GM19438 (cell line): ENCODE measurements at regions not wholly inside any gene's neighbourhood (a gene's known extent, or its start where the extent isn't known, plus 50 kb on each side); places are given as distances from the start of the nearest gene placed in this dataset.
"Not testable (repeated sequence)": the region's sequence is repeated elsewhere in the genome, so short reads cannot be mapped to it uniquely, and the experiment has no call there.

Source experiments
- ATAC-seq: cut with Tn5 transposase; IDR thresholded peaks from one replicate; pipeline ENCODE4 v1.9.1; 2021; ENCODE audit warnings: low read depth; ENCODE audit not compliant: unreplicated experiment

DNA sequence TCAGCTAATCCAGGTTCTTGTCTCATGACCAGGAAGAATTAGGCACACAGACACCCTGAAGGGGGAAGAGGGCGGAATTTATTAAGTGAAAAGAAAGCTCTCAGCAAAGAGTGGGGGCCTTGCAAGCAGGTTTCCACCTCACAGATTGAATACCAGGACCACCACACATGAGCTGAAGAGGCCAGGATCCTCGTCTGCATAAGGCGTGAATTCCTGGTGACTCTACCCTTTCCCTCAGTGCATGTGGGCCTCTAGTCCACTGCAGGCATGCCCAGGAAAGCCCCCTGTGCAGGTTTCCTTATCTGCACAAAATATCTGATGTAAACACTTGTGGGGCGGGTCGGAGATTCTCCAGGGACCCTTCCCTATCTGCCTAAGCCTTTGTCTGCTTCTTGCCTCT is 782.1 kb upstream of the LRRN3 start:
- ATAC-seq = no peak

DNA sequence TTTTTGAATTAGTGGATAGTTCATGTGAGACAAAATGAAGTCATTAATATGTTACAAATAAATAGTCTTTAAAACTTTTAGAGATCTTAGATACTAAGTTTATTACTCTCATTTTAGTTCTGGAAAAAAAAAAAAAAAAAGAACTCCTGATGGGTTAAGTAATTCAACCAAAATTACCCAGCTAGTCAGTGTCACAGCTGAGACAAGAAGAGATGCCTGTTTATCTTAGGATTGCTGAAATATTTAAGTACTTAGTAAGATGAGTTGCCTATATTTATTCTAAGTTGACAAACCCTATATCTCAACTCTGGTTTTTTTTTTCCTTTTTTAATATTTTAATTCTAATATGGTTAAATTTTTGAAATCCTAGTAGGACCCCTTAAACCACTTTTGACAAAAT is 781.0 kb upstream of the LRRN3 start:
- no peak for ATAC-seq

DNA sequence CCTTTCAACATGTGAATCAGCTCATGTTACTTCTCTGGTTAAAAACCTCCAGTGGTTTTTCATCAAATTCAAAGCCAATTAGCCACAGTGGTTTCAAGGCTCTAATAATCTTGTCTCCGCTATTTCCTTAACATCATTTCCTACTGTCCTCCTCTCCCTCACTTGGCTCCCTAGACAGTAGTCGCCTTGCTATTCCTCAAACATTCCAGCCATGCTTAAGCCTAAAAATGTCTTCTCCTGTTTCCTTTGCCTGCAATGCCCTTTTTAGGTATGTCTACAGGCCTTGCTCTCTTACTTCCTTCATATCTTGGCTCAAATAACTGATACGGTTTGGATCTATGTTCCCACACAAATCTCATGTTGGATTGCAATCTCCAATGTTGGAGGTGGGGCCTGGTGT is 779.4 kb upstream of the LRRN3 start:
- no peak for ATAC-seq

DNA sequence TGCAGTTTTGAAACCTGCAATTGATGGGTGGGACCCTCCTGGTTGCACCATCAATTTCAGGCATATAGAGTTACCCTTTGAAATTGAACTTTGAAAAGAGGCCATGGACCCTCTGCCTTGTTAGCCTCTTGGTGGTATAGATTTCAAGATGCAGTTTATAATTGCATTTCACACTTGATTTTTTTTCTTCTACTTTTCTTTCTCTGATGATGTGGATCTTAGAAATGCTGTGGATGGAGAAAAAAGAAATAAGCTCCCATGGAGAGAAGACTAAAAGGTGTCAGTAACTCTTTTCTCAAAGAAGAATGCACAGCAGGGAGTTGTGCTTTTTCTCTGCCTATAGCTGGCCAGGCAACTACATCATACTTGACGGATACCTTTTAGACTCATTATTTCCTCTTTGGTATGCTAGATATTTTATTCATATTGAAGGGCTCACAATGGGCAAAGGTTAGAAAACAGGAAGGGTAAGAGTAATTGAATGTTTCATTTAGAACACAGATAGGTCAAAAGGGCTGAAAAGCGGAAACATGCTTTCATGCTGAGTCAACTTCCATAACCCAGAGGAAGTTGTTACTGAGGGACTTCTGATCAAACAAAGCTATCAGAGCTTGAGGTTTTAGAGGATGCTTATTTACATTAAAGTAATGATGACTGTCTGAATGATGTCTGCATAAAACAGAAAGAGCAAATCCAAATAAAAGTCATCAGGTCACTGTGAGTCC is 773.2 kb upstream of the LRRN3 start:
- no peak for ATAC-seq

DNA sequence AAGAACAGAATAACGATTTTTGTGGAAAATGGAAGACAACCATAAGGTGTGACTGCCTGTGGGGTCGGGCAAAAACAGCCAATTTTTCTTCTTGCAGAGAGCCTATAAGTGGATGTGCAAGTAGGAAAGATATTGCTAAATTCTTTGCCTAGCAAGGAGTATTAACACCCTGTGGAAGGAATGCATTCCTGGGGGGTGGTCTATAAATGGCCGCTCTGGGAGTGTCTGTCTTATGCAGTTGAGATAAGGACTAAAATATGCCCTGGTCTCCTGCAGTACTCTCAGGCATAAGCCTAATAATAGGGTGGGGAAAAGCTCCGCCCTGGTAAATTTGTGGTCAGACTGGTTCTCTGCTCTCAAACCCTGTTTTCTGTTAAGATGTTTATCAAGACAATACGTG is 770.6 kb upstream of the LRRN3 start:
- ATAC-seq = not testable (repeated sequence)

DNA sequence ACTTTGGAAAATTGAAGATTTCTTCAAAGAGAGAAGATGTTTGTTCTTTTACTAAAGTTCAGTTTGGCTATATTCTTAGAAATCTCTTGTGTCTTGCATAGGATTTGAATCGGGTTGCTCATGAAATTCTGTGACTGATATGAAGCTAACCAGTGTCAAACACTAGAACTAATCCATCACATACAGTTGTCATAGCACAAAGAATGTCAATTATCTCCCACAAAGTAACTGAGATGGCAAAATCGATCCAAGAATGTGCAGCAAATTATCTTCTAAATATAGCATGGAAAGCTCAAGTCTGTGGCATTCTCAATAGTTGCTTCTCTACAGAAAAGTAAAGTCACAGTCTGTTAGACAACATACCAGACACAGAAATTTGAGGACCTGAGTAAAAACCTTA is 768.1 kb upstream of the LRRN3 start:
- no peak for ATAC-seq

DNA sequence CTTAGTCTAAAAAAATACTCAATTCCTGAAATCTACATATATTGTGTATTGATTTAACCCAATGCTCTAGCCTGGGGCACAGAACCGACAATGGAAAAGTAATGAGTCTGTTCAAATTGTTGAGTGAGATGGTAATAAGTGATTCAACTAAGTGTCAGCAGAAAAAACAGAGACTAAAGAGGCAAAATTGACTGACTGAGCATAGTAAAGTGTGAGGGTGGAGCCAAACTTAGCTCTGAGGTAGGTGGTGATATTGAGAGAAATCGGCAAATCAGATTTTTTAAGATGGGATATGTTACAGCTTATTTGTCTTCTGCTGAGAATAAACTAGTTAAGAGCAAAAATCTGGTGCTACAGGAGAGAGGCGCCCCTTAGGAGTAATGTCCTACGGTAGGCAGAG is 764.0 kb upstream of the LRRN3 start:
- no peak for ATAC-seq

DNA sequence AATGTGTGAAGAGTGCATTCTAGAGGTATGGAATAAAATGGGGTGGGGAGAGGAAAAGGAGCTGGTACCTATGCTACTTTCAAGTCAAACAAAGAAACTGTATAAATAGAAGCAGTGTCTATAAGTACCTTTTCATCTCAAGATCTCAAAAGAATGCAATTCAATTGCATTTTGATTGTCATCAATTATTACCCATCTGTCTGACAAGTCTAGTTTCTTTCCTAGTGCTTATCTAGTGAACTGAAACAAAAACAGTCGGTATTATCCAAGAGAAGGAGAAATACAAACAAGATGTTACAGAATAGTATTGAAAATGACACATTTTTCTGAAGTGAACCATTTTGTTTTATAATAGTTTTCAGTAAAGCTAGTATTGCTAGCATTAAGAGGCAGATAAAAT is 754.5 kb upstream of the LRRN3 start:
- ATAC-seq = no peak

DNA sequence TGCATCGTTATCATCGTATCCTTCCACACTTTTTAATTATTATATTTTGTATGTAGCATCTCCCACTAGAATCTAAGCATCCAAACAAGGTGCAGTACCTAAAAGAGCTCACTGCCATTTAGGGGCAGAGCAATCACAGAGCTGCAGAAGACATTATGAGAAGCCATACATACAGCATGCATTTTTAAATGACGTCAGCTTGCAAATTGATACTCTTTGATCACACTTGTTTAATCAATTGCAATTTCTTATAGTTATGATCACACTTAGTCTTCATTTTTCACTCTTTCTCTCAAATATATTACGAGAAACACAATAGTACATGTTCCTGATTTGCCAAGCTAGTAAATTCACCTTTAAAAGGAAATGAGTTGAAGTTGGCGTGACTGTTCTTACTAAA is 753.3 kb upstream of the LRRN3 start:
- ATAC-seq = no peak

DNA sequence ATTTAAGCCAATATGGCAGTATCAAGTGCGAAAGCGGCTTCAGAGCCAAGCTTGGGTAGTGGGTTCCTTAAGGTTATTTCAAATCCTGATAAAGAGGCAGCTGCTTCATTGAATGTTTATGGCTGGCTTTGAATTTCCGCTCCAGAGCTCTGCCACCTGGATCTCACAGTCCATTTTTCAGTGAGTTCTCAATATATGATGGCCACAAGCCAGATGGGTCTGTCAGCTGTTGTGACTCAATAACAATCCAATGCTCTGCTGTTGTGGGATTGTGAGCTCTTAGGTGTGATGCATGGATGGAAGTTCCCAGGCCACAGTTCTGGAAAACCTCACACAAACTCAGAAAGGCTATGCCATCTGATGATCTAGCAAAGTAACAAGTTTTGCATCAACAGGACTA is 743.8 kb upstream of the LRRN3 start:
- ATAC-seq = no peak

DNA sequence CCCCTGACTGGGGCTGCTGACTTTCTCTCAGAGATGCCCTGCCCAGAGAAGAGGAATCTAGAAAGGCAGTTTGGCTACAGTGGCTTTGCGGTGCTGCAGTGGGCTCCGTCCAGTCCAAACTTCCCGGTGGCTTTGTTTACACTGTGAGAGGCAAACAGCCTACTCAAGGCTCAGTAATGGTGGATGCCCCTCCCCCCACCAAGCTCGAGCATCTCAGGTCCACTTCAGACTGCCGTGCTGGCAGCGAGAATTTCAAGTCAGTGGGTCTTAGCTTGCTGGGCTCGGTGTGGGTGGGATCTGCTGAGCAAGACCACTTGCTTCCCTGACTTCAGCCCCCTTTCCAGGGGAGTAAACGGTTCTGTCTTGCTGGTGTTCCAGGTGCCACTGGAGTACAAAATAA is 734.5 kb upstream of the LRRN3 start:
- no peak for ATAC-seq

DNA sequence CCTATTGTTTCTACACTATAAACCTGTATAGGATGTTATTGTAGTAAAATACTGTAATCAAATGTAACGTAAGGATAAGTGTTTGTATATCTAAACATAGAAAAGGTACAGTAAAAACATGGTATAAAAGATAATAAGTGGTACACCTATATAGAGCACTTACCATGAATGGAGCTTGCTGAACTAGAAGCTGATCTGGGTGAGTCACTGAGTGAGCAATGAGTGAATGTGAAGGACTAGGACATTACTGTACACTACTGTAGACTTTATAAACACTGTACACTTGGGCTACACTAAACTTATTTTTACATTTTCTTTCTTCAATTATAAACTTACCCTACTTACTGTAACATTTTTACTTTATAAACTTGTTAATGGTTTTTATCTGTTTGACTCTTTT is 732.9 kb upstream of the LRRN3 start:
- ATAC-seq = no peak

DNA sequence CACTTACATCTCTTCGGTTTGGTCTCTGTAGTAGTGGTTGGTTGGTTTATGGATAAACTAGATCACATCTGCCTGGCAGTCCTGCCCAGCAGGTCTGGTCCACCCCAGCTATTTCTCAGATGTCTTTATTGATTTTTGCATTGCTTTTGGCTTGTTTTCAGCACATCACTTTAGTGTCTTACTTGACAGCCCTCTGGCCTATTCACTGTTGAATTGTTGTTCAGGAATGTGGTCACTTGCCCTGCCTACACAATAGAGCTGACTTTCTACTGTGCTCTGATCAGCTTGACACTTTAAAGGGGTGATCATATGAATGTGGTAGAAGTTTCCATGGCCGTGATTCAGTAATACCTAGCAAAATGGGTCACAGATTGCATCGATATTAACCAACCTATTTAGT is 719.2 kb upstream of the LRRN3 start:
- ATAC-seq = no peak

DNA sequence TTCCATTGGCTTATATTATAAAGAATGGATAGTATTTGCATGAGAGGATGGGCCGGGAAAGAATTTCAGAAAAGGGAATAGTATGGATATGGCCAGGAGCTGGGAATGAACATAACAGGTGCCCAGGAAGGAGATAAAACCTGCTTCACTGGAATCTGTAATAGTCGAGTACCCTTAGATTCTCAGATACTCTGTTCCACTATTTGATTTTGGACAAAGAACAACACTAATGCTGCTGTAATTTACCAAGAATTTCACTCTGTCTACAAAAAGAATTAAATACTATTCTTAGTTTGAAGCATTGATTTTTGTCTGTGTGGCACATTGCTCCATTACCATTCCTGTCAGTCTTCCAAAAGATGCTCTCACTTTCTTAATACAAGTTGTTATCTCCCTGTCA is 718.2 kb upstream of the LRRN3 start:
- no peak for ATAC-seq

DNA sequence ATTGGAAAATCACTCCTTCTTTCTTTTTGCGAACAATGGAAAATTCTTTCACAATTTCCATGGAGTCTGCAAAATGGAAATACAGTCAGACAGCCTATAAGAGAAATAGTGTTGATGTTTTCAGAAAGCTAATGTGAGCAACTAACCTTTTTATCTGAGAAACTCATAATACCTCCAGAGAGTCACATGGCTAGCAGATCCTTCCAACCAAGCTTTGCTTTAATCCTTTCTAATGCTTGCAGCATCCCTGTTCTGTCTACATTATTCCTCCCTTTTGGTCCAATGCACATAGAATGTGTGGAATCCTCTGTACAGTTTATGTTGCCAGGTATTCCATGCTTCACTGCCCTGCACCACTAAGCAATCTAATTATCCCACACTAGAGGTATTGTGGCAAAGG is 717.5 kb upstream of the LRRN3 start:
- ATAC-seq = no peak

DNA sequence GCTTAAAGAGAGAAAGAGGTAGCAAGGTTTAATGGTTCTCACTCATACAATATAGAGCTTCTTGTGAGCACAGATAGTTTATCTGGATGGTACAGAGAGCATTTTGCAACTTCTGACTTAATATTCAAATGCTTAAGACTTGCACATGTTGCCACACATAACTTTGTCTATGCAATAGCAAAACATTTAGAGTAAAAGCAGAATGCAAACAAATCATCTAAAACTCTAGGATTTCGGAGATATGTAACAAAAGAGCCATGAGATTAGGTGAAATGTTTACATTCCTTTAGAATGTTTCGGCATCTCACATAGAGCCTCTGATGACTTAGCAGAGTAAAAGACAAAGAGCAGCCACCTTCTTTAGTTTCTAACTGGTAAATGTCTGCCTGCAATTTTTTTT is 717.1 kb upstream of the LRRN3 start:
- no peak for ATAC-seq

DNA sequence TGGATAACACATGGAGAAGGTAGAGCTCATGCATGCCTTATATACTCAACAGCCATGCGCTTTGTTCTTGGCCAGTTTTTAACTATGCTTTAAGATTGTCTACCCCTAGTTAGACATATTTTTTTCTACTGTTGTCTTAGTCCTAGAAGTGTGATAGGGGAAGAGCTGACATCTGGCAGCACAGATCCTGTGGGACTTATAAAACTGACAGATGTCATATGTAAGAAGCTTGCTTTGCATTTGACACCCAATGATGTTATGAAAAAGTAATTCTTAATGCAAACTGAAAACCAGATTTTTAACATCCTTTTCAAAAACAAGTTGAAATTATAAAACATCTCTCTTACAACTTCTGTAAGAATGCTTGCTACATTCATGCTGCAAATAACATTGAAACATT is 715.9 kb upstream of the LRRN3 start:
- no peak for ATAC-seq

DNA sequence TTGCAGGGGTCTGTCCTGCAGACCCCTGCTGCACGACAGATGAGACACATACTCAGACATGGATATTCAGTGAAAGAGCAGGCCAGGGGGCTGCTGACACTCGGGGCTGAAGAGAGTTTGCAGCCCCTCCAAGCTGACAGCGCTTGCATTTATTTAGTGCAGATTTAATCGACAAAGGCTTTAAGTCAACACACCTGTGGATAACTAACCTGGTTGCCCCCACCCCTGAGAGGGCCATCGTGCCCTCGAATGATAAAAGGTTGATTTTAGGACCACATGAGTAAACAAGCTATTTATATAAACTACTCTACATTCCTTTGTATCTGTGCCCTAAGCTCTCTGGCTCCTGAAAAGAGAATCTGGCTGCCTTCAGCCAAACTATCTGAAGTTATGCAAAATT is 708.2 kb upstream of the LRRN3 start:
- no peak for ATAC-seq

DNA sequence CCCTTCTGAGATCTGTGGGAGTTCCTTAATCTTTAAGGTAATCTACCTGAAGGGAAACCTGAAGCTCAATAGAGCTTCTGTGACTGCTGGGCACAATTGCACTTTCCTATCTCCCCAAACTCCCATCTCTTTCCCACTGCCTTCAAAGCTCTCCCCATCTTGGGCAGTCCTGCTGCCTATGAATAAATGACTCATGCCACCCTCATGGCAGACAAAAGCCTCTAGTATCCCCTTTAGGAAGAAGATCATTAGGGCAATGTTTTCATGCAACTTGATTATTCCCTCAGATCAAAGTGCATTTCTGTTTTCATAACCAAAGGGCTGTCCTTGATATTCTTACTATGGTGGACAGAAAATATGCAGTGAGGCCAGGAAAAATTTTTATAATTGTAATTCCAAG is 704.9 kb upstream of the LRRN3 start:
- ATAC-seq = no peak

DNA sequence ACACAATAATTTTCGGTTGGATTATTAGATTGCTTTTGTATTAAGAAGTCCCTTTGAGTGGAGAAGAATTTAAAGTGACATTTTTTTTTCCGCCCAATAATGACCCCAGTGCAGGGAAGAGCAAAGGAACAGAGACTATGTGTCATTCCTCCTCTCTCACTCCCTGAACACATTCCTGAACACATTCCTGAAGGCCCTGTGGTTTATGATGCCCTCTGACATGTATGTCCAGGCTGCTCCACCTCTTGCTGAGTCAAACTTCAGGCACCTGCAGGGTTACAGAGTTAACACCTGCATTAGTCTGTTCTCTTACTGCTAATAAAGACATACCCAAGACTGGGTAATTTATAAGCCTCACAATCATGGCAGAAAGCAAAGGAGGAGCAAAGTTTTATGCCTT is 704.0 kb upstream of the LRRN3 start:
- ATAC-seq = no peak

DNA sequence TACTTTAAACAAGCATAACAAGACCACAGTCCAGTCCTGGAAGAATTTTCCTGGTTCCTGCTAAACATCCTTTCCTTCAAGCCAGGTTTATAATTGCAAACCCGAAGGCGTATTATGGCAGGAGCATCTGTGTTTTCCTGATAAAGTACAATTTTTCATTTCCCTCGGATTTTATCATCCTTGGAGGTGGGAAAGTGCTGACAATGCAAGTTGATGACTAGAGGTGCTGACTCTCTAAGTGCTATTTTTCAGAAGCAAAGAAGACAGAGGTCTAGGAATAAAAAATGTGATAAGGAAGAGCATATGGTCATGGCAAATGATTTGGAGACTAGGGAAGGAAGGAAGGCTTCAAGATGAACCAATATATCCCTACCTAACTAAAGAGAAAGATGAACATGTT is 703.2 kb upstream of the LRRN3 start:
- no peak for ATAC-seq

DNA sequence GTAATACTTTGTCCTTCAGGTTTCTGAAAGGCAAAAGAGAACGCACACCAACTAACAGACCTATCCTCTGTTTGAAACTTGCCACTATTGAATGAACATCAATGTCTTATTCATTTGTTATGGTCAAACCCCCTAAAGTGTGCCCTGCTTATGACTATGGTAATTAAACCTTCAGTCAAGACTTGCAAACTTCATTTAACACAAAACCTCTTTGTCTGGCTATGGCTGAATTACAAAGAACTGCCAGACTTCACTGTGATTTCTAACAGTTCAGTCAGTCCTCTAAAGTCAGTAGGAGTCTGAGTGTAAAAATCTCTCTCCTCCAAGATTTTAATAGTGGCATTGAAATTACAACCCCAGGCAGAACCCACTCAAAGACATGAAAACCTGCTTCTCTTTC is 702.5 kb upstream of the LRRN3 start:
- no peak for ATAC-seq

DNA sequence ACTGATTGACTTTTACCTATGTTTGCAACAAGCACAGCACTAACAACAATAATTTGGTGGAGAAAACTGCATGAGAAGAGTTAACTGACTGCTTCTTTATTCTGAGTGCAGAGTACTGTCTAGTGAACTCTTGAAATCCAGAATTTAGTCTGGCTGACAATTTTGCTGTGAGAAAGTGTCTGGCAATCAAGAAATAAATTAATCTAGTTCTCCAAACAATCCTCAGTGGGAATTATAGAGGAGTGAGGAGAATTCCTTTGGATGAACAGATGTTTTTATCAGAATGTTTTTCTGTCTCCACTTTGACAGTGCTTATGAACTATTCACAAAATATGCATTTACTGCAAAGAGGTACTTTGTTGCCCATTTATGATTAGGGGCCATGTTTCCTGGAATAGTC is 694.9 kb upstream of the LRRN3 start:
- ATAC-seq = no peak
